ENCODE measurements at regions not wholly inside any gene's neighbourhood (a gene's known extent, or its start where the extent isn't known, plus 50 kb on each side); places are given as distances from the start of the nearest gene placed in this dataset.
A peak's percentile ranks its signal among the peaks of the same experiment; 100 is the strongest.

DNA sequence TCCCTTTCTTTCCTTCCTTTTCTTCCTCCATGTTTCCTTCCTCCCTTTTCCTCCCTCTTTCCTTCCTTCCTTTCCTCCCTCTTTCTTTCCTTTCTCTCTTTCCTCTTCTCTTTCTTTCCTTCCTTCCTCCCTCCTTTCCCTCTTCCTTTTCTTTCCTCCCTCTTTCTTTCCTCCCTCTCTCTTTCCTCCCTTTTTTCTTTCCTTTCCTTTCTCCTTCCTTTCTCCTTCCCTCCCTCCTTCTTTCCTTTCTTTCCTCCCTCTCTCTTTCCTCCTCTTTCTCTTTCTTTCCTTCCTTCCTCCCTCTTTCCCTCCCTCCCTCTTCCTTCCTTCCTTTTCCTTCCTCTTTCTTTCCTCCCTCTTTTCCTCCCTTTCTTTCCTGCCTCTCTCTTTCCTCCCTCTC, 86.3 kb upstream of the FERMT1 start:
- no peak for DNase-seq (ENCODE audit: low spot score)

DNA sequence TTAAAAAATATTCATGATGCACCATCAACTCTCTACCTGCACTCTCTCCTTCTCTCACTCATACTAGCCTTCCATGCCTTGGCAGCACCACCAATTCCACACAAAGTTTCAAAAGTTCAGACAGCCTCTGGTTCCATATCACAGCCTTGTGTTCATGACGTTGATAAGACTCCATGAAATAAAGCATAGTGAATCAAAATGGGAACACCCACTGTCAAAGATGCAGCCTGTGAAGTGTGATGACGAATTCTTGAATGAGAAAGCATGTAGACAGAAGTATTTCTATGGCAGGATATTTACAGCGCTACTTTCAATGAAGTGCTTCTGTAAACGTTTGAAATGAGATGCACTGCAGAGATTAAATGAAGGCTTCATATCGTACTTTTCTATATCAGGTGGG, 77.3 kb upstream of the FERMT1 start:
- no peak for DNase-seq (ENCODE audit: low spot score)

DNA sequence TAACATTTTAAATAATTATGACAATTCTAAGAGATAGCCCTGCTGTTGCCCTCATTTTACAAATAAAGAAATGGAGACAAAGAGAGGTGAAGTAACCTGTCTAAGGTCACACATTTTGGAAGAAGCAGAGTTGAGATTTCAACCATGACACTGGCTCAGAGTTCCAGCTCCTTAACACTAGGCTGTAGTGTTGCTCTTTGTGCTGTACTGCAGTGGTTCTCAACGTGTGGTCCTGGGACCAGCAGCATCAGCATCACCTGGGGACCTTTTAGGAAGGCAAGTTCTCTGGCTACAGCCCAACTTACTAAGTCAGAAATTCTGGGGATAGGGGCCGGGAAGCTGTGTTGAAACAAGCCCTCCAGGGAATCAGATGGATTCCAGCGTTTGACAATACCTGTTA, 62.4 kb upstream of the FERMT1 start:
- DNase-seq (ENCODE audit: low spot score) = no peak

DNA sequence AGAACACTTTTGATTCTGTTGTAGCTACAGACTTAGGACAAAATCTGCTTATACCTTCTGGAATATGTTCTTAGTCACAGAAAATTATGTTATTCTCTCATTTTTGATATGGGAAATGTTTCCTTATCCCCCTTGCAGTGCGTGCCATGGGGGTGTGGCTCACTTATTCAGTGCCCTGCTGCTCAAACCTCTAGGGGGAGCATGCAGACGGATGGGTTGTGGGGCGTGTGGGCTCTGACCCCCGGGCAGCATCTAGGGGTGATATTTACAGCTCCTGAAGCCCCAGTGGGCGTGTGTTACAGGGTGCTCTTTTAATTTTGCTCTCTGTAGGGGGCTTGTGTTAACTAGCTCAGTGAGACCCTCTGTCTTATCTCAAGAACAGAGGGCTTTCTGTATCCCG, 61.3 kb upstream of the FERMT1 start:
- DNase-seq (ENCODE audit: low spot score) = no peak

DNA sequence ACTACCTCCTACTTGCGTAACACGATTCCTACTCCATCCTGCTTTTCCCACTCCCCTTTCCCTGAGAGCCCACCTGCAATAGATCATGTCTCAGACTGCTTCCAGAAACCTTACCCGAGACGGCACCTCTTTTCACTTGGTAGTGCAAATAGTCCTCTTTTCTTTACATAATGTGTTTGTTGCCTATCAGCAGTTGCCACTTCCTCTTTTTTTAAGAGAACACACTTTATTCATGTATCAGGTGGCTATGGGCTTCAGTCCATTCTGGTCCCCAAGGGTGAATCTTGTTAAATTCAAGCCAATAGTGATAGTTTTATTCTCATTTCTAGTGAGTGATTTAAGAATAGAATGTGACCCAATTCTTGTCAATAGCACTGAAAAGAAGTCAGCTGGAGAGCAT, 57.7 kb upstream of the FERMT1 start:
- DNase-seq (ENCODE audit: low spot score) = no peak

DNA sequence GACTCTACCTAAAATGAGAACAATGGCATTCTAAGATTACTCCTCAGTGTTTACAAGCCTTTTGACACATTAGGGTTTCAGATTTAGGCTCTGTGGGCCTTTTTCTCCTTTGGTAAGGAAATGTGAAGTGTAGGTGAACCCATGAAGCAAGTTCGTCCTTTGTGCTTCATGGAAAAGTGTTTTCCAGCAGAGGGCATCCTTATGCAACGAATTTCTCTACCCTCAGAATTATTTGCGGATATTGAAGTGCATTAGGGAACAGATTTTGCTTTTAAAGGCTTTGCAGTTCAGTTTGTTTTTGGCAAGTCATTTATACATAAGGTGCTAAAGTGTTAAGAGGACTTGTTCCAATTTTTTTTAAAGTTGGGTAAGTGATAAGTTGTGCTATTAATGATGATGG, 55.7 kb upstream of the FERMT1 start:
- peak; percentile 55 for DNase-seq (ENCODE audit: low spot score)

DNA sequence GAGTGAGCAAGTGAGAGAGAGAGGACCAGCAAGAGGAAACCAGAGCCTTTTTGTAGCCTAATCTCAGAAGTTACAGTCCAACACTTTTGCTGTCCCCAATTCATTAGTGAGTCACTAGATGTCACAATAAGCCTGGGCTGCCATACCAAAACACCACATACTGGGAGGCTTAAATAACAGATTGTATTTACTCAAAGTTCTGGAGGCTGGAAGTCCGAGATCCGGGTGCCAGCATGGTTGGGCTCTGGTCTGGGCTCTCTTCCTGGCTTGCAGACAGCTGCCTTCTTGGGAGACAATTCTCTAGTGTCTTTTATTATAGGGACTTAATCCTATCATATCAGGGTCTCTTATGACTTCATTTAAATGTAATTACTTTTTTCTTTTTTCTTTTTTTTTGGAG, 50.7 kb upstream of the FERMT1 start:
- DNase-seq (ENCODE audit: low spot score) = no peak
